SK-N-SH (cell line): ENCODE measurements at regions not wholly inside any gene's neighbourhood (a gene's known extent, or its start where the extent isn't known, plus 50 kb on each side); places are given as distances from the start of the nearest gene placed in this dataset.

Experiments used
- CTCF ChIA-PET: fragments of 300-600, 350-600 bp; formaldehyde crosslinking; extraction: SDS; loops from one replicate; lab custom pipeline; 2021; lab: Yijun Ruan, JAX
- POLR2A ChIA-PET: fragments of 350-600 bp; sonication (Branson Sonifier 250); formaldehyde crosslinking; extraction: SDS; loops from one replicate; lab custom pipeline; 2020; ENCODE audit warnings: antibody characterized with exemption, inconsistent platforms; lab: Yijun Ruan, JAX
- DNase-seq: peaks from one replicate; pipeline ENCODE4 v3.0.0; 2012
- H2AFZ ChIP-seq: fragments of 200-600 bp; sonication (generic); 2 replicates; pipeline ENCODE4 v1.8.1; 2016; ENCODE audit warnings: antibody characterized with exemption, mild to moderate bottlenecking, low read depth
- H3F3A ChIP-seq: fragments of 200-600 bp; sonication (generic); replicated peaks from 2 replicates; pipeline ENCODE3; 2016; ENCODE audit warnings: antibody characterized with exemption, mild to moderate bottlenecking; ENCODE audit not compliant: insufficient read depth
- H3K27ac ChIP-seq, 2 experiments: fragments of 200-500 bp in 1 of 2; fragments of 200-600 bp in 1 of 2; sonication (Bioruptor generic) in 1 of 2; sonication (generic), shearing (Covaris generic) in 1 of 2; 2 replicates each; pipeline versions ENCODE4 v1.5.1 to v1.6.1; 2014 to 2016; ENCODE audit warnings: low read depth in 2 of 2, inconsistent platforms in 1 of 2, low read length in 1 of 2, mild to moderate bottlenecking in 1 of 2, mixed read lengths in 1 of 2
- H3K27me3 ChIP-seq: fragments of 200-600 bp; sonication (generic), shearing (Covaris generic); 2 replicates; pipeline ENCODE4 v1.6.1; 2016; ENCODE audit warnings: mixed run types; ENCODE audit not compliant: insufficient read depth
- H3K36me3 ChIP-seq, 2 experiments: fragments of 200-500 bp in 1 of 2; fragments of 200-600 bp in 1 of 2; sonication (Bioruptor generic) in 1 of 2; sonication (generic) in 1 of 2; replicated peaks in 1 of 2; 2 replicates each; pipeline versions ENCODE3 to v1.5.1; 2014 to 2016; ENCODE audit warnings: low read length in 1 of 2, mild to moderate bottlenecking in 1 of 2; ENCODE audit not compliant: insufficient read depth in 2 of 2, control insufficient read depth in 1 of 2
- H3K4me1 ChIP-seq, 2 experiments: fragments of 200-500 bp in 1 of 2; fragments of 200-600 bp in 1 of 2; sonication (Bioruptor generic) in 1 of 2; sonication (generic), shearing (Covaris generic) in 1 of 2; 2 replicates each; pipeline versions ENCODE4 v1.5.1 to v1.6.1; 2014 to 2016; ENCODE audit warnings: low read depth in 1 of 2, low read length in 1 of 2, mixed run types in 1 of 2; ENCODE audit not compliant: insufficient read depth in 2 of 2, control insufficient read depth in 1 of 2
- H3K4me2 ChIP-seq: fragments of 200-600 bp; sonication (generic), shearing (Covaris generic); 2 replicates; pipeline ENCODE4 v1.6.1; 2017; ENCODE audit warnings: mixed run types
- H3K4me3 ChIP-seq, 2 experiments: fragments of 200-500 bp in 1 of 2; fragments of 200-600 bp in 1 of 2; sonication (Bioruptor generic) in 1 of 2; sonication (generic), shearing (Covaris generic) in 1 of 2; 2 replicates each; pipeline versions ENCODE4 v1.5.1 to v1.8.1; 2014 to 2016; ENCODE audit warnings: low read depth in 2 of 2, inconsistent platforms in 1 of 2, low read length in 1 of 2, mild to moderate bottlenecking in 1 of 2, mixed read lengths in 1 of 2, moderate library complexity in 1 of 2
- H3K79me2 ChIP-seq: fragments of 200-600 bp; sonication (generic); 2 replicates; pipeline ENCODE4 v1.8.1; 2017; ENCODE audit warnings: mild to moderate bottlenecking; ENCODE audit not compliant: insufficient read depth
- H3K9ac ChIP-seq: fragments of 200-600 bp; sonication (generic); 2 replicates; pipeline ENCODE4 v1.6.1; 2017; ENCODE audit warnings: mixed run types
- H3K9me2 ChIP-seq: fragments of 200-600 bp; sonication (generic); 2 replicates; pipeline ENCODE4 v1.6.1; 2017; ENCODE audit warnings: mixed run types
- H3K9me3 ChIP-seq: fragments of 200-600 bp; sonication (generic); 2 replicates; pipeline ENCODE4 v1.6.1; 2017; ENCODE audit warnings: mixed run types, mild to moderate bottlenecking, moderate library complexity
- H4K20me1 ChIP-seq: fragments of 200-600 bp; sonication (generic); 2 replicates; pipeline ENCODE4 v1.6.1; 2017; ENCODE audit warnings: mild to moderate bottlenecking, mixed run types; ENCODE audit not compliant: insufficient read depth
- CHD2 ChIP-seq: fragments of 150-350 bp; IDR thresholded peaks from 2 replicates; pipeline ENCODE4 v1.6.1; 2018; ENCODE audit warnings: low read length; ENCODE audit not compliant: partially characterized antibody
- ELF1 ChIP-seq: IDR thresholded peaks from 2 replicates; pipeline ENCODE4 v1.4.0; 2012
- EP300 ChIP-seq, 2 experiments: IDR thresholded peaks; 2 replicates each; pipeline versions ENCODE4 v1.4.0 to v1.6.1; 2012; ENCODE audit warnings: borderline replicate concordance in 1 of 2, low read depth in 1 of 2, low read length in 1 of 2
- EZH2phosphoT487 ChIP-seq: fragments of 200-600 bp; sonication (generic); IDR thresholded peaks from 2 replicates; pipeline ENCODE4 v1.6.1; 2017; ENCODE audit warnings: low read depth, mixed run types, mild to moderate bottlenecking, antibody characterized with exemption, moderate library complexity, borderline replicate concordance
- FOSL2 ChIP-seq: IDR thresholded peaks from 2 replicates; pipeline ENCODE4 v1.4.0; 2012; ENCODE audit warnings: low read depth, mild to moderate bottlenecking, moderate library complexity, borderline replicate concordance
- GABPA ChIP-seq: IDR thresholded peaks from 2 replicates; pipeline ENCODE4 v1.4.0; 2012; ENCODE audit warnings: low read depth, mild to moderate bottlenecking
- GATA2 ChIP-seq: sonication (generic); formaldehyde crosslinking; IDR thresholded peaks from 2 replicates; pipeline ENCODE4 v1.5.0; 2020; ENCODE audit warnings: mild to moderate bottlenecking, missing genetic modification reagents
- MEF2A ChIP-seq: IDR thresholded peaks from 2 replicates; pipeline ENCODE4 v1.4.0; 2012; ENCODE audit warnings: low read depth, borderline replicate concordance
- NRF1 ChIP-seq: IDR thresholded peaks from 2 replicates; pipeline ENCODE4 v1.6.1; 2012; ENCODE audit warnings: low read depth, mild to moderate bottlenecking, low read length
- POLR2AphosphoS5 ChIP-seq: IDR thresholded peaks from 2 replicates; pipeline ENCODE4 v1.6.1; 2012; ENCODE audit warnings: low read depth, low read length
- RAD21 ChIP-seq: IDR thresholded peaks from 2 replicates; pipeline ENCODE4 v1.6.1; 2012; ENCODE audit warnings: mild to moderate bottlenecking, low read length
- RXRA ChIP-seq: IDR thresholded peaks from 2 replicates; pipeline ENCODE4 v1.4.0; 2012; ENCODE audit warnings: low read depth, mild to moderate bottlenecking, borderline replicate concordance
- SMC3 ChIP-seq: IDR thresholded peaks from 2 replicates; pipeline ENCODE4 v1.6.1; 2012; ENCODE audit warnings: low read depth, low read length, improper control_type of control experiment
- TAF1 ChIP-seq: IDR thresholded peaks from 2 replicates; pipeline ENCODE4 v1.6.1; 2012; ENCODE audit warnings: low read depth, mild to moderate bottlenecking, low read length, moderate library complexity, borderline replicate concordance
- TEAD4 ChIP-seq: IDR thresholded peaks from 2 replicates; pipeline ENCODE4 v1.4.0; 2012; ENCODE audit warnings: mild to moderate bottlenecking, borderline replicate concordance; ENCODE audit not compliant: insufficient read depth
- YY1 ChIP-seq: IDR thresholded peaks from 2 replicates; pipeline ENCODE4 v1.4.0; 2012; ENCODE audit warnings: low read depth, mild to moderate bottlenecking
- WGBS: methylation state at CpG from one replicate; pipeline ENCODE4 v1.1.6; 2017; ENCODE audit warnings: low lambda C conversion rate; 5-methylcytosine and 5-hydroxymethylcytosine counted together
- TF ChIP-seq, protein P1 (sequence below): fragments of 150-350 bp; IDR thresholded peaks from 2 replicates; pipeline ENCODE4 v1.6.1; 2017; ENCODE audit warnings: antibody characterized with exemption, low read length, low read depth, borderline replicate concordance
- TF ChIP-seq, protein P2 (sequence below): IDR thresholded peaks from 2 replicates; pipeline ENCODE4 v1.4.0; 2012; ENCODE audit warnings: low read depth, borderline replicate concordance
- TF ChIP-seq, protein P3 (sequence below): fragments of 200-600 bp; sonication (generic); IDR thresholded peaks from 2 replicates; pipeline ENCODE4 v1.6.1; 2017; ENCODE audit warnings: antibody characterized with exemption, mild to moderate bottlenecking, moderate library complexity
- TF ChIP-seq, protein P4 (sequence below): IDR thresholded peaks from 2 replicates; pipeline ENCODE4 v1.4.0; 2012; ENCODE audit warnings: low read depth, borderline replicate concordance

- no peak overlapping the region for H3K4me2 ChIP-seq
- TF ChIP-seq MEF2A (no peak), EP300 (IDR thresholded peaks at IDR 0.05; ENCODE audit: borderline replicate concordance in 1 of 2, low read depth in 1 of 2, low read length in 1 of 2) (no peak), ELF1 (no peak), POLR2AphosphoS5 (no peak), TEAD4 (no peak), FOSL2 (no peak), SMC3 (no peak), GABPA (no peak), CHD2 (no peak), TAF1 (no peak), YY1 (no peak), EZH2phosphoT487 (no peak), NRF1 (no peak), GATA2 (no peak), RAD21 (no peak), RXRA (no peak)
- TF ChIP-seq, protein P1, sequence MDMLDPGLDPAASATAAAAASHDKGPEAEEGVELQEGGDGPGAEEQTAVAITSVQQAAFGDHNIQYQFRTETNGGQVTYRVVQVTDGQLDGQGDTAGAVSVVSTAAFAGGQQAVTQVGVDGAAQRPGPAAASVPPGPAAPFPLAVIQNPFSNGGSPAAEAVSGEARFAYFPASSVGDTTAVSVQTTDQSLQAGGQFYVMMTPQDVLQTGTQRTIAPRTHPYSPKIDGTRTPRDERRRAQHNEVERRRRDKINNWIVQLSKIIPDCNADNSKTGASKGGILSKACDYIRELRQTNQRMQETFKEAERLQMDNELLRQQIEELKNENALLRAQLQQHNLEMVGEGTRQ, result no peak
- TF ChIP-seq, protein P2, sequence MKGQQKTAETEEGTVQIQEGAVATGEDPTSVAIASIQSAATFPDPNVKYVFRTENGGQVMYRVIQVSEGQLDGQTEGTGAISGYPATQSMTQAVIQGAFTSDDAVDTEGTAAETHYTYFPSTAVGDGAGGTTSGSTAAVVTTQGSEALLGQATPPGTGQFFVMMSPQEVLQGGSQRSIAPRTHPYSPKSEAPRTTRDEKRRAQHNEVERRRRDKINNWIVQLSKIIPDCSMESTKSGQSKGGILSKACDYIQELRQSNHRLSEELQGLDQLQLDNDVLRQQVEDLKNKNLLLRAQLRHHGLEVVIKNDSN, result no peak
- TF ChIP-seq, protein P3, sequence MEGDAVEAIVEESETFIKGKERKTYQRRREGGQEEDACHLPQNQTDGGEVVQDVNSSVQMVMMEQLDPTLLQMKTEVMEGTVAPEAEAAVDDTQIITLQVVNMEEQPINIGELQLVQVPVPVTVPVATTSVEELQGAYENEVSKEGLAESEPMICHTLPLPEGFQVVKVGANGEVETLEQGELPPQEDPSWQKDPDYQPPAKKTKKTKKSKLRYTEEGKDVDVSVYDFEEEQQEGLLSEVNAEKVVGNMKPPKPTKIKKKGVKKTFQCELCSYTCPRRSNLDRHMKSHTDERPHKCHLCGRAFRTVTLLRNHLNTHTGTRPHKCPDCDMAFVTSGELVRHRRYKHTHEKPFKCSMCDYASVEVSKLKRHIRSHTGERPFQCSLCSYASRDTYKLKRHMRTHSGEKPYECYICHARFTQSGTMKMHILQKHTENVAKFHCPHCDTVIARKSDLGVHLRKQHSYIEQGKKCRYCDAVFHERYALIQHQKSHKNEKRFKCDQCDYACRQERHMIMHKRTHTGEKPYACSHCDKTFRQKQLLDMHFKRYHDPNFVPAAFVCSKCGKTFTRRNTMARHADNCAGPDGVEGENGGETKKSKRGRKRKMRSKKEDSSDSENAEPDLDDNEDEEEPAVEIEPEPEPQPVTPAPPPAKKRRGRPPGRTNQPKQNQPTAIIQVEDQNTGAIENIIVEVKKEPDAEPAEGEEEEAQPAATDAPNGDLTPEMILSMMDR, result no peak
- TF ChIP-seq, protein P4, sequence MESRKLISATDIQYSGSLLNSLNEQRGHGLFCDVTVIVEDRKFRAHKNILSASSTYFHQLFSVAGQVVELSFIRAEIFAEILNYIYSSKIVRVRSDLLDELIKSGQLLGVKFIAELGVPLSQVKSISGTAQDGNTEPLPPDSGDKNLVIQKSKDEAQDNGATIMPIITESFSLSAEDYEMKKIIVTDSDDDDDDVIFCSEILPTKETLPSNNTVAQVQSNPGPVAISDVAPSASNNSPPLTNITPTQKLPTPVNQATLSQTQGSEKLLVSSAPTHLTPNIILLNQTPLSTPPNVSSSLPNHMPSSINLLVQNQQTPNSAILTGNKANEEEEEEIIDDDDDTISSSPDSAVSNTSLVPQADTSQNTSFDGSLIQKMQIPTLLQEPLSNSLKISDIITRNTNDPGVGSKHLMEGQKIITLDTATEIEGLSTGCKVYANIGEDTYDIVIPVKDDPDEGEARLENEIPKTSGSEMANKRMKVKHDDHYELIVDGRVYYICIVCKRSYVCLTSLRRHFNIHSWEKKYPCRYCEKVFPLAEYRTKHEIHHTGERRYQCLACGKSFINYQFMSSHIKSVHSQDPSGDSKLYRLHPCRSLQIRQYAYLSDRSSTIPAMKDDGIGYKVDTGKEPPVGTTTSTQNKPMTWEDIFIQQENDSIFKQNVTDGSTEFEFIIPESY, result no peak
- TF ChIP-seq, all 33 proteins: peak for 0
- H4K20me1 ChIP-seq, result no peaks in the 10 kb centered on the region
- POLR2A ChIA-PET, result no interaction called here
- H3F3A ChIP-seq, result no peaks in the 10 kb centered on the region
- H3K4me3 ChIP-seq, result no peak overlapping the region
- no peak overlapping the region for H3K9ac ChIP-seq
- H3K9me3 ChIP-seq, result no peaks in the 10 kb centered on the region
- no peaks in the 10 kb centered on the region for H3K36me3 ChIP-seq
- H2AFZ ChIP-seq, result no peak overlapping the region
- CTCF ChIA-PET, result interaction anchor here (0.7 kb wide), 1 partner anchor 24 kb away, joined by 3 read pairs; no protein-coding TSS in a partner anchor
- 75% methylated on average over 4 of the region's 4 CpGs for WGBS
- H3K27ac ChIP-seq, result no peak overlapping the region
- DNase-seq, result no peak
- no peaks in the 10 kb centered on the region for H3K4me1 ChIP-seq
- H3K79me2 ChIP-seq, result no peaks in the 10 kb centered on the region
- peaks cover 7% of the 10 kb centered on the region; the same call in 1 of the 2 replicates for H3K27me3 ChIP-seq
- H3K9me2 ChIP-seq, result no peaks in the 10 kb centered on the region
Observed at GRCh38 chr10:92789786-92790185, 58.5 kb upstream of the EXOC6 start.
